Left lung (tissue), 4 donors: ENCODE measurements at regions not wholly inside any gene's neighbourhood (a gene's known extent, or its start where the extent isn't known, plus 50 kb on each side); places are given as distances from the start of the nearest gene placed in this dataset.

Source experiments
- ATAC-seq: fragments of 200-7000 bp; cut with Tn5 transposase; one replicate; pipeline ENCODE4 v1.9.1; 2020; ENCODE audit warnings: moderate library complexity
- DNase-seq, 4 donors: peaks; one replicate each; pipeline ENCODE4 v3.0.0-alpha.2; 2013 to 2020
- H3K27ac ChIP-seq, 2 donors: fragments of 200-600 bp; sonication (generic) in 1 of 2; one replicate each; pipeline versions ENCODE4 v1.5.0 to v1.8.0; 2020 to 2021
- H3K27me3 ChIP-seq, 2 donors: fragments of 200-600 bp; sonication (generic) in 1 of 2; one replicate each; pipeline versions ENCODE4 v1.5.0 to v1.8.0; 2020 to 2021
- H3K36me3 ChIP-seq, 2 donors: fragments of 200-600 bp; sonication (generic) in 1 of 2; one replicate each; pipeline versions ENCODE4 v1.5.0 to v1.8.0; 2020 to 2021
- H3K4me1 ChIP-seq, 2 donors: fragments of 200-600 bp; one replicate each; pipeline ENCODE4 v1.8.0; 2021
- H3K4me3 ChIP-seq, 2 donors: fragments of 200-600 bp; sonication (generic) in 1 of 2; one replicate each; pipeline versions ENCODE4 v1.5.0 to v1.8.0; 2020 to 2021; ENCODE audit warnings: mild to moderate bottlenecking in 1 of 2
- H3K9me3 ChIP-seq, 2 donors: fragments of 200-600 bp; sonication (generic) in 1 of 2; one replicate each; pipeline versions ENCODE4 v1.5.0 to v1.8.0; 2020 to 2021
- CTCF ChIP-seq, 2 donors: fragments of 200-600 bp; sonication (generic) in 1 of 2; IDR thresholded peaks; one replicate each; pipeline versions ENCODE4 v1.5.0 to v1.8.0; 2021; ENCODE audit warnings: antibody characterized with exemption in 2 of 2
- intact Hi-C, 2 donors: fragments of 100-400 bp; cut with DNase I; formaldehyde crosslinking; loops; one replicate each; pipeline versions ENCODE4 v1.11.2 to v1.14.2; 2022
- donor health status: DM: no; HTN: yes; CAD: no.
- donor health status: DM: no; HTN: no; CAD: no.

- ATAC-seq, result peak; percentile 35
These were observed 103.3 kb upstream of the COL8A1 start for GRCh38 chr3:99534951-99535704.

GRCh38 chr3:99532246-99532645 lies 106.1 kb upstream of the COL8A1 start:
- Histone ChIP-seq H3K9me3 (no peaks in the 10 kb centered on the region), H3K27me3 (no peaks in the 10 kb centered on the region), H3K27ac (no peak overlapping the region), H3K4me3 (no peak overlapping the region), H3K36me3 (no peaks in the 10 kb centered on the region), H3K4me1 (peaks cover 0 to 5% of the 10 kb centered on the region in 2 donors)
- DNase-seq, result peak in 1 of 4 donors; percentile 32
- peak; percentile 86 for ATAC-seq
- intact Hi-C loops, result no loop called here
- TF ChIP-seq CTCF (IDR thresholded peaks at IDR 0.05), result peak; percentile 37 to 65

More at GRCh38 chr3:99534951-99535704, 103.3 kb upstream of the COL8A1 start:
- Histone ChIP-seq H3K4me3 (no peak overlapping the region), H3K36me3 (no peaks in the 10 kb centered on the region), H3K27ac (no peak overlapping the region), H3K9me3 (no peaks in the 10 kb centered on the region), H3K4me1 (peaks cover 0 to 5% of the 10 kb centered on the region in 2 donors), H3K27me3 (no peaks in the 10 kb centered on the region)
- intact Hi-C loops, result no loop called here
- DNase-seq, result peak in 1 of 4 donors; percentile 39
- TF ChIP-seq CTCF (IDR thresholded peaks at IDR 0.05), result no peak

GRCh38 chr3:99529265-99529664 lies 109.1 kb upstream of the COL8A1 start:
- TF ChIP-seq CTCF (IDR thresholded peaks at IDR 0.05), result no peak
- DNase-seq (no peak), ATAC-seq (no peak)
- intact Hi-C loops, result no loop called here
- H3K9me3 ChIP-seq, result no peaks in the 10 kb centered on the region
- no peaks in the 10 kb centered on the region for H3K36me3 ChIP-seq
- no peak overlapping the region for H3K27ac ChIP-seq
- no peak overlapping the region for H3K4me3 ChIP-seq
- no peaks in the 10 kb centered on the region for H3K4me1 ChIP-seq
- H3K27me3 ChIP-seq, result no peaks in the 10 kb centered on the region

GRCh38 chr3:99526921-99527320 lies 111.5 kb upstream of the COL8A1 start:
- intact Hi-C loops, result no loop called here
- DNase-seq (no peak), ATAC-seq (no peak)
- Histone ChIP-seq H3K4me3 (no peak overlapping the region), H3K27ac (no peak overlapping the region), H3K9me3 (no peaks in the 10 kb centered on the region), H3K36me3 (no peaks in the 10 kb centered on the region), H3K4me1 (no peaks in the 10 kb centered on the region), H3K27me3 (no peaks in the 10 kb centered on the region)
- TF ChIP-seq CTCF (IDR thresholded peaks at IDR 0.05), result no peak

GRCh38 chr3:99524559-99524958 lies 113.8 kb upstream of the COL8A1 start:
- TF ChIP-seq CTCF (IDR thresholded peaks at IDR 0.05), result no peak
- H3K36me3 ChIP-seq, result no peaks in the 10 kb centered on the region
- no peaks in the 10 kb centered on the region for H3K4me1 ChIP-seq
- no peak overlapping the region for H3K4me3 ChIP-seq
- H3K9me3 ChIP-seq, result no peaks in the 10 kb centered on the region
- ATAC-seq (no peak), DNase-seq (no peak)
- intact Hi-C loops, result no loop called here
- no peaks in the 10 kb centered on the region for H3K27me3 ChIP-seq
- H3K27ac ChIP-seq, result no peak overlapping the region
